ENCODE measurements at regions not wholly inside any gene's neighbourhood (a gene's known extent, or its start where the extent isn't known, plus 50 kb on each side); places are given as distances from the start of the nearest gene placed in this dataset.

DNA sequence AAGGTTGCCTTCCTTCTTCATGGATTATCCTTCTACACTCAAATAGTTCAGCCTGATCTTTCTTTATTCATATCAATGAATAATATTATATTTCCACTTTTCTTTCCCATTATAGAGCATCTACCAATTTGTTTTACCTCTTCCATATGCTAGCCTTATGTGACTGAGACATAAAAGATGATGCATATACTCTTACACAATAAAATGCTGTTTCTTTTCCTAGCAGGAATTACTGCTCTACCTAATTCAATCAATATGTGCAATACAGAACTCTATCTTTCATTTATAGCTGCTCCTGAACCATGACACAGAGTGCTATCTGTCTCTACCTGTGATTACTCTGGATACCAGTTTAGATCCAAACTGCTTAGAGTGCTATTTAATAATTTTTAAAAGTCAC, 2334.0 kb downstream of the PCDH7 start:
- no peak overlapping the region for H3K9ac ChIP-seq (ENCODE audit: extremely low read depth, insufficient read length, low read length)
- H3K4ac ChIP-seq (ENCODE audit: low read depth, low read length), result no peak overlapping the region
- no peak for DNase-seq
- H2BK120ac ChIP-seq (ENCODE audit: low read depth, low read length, poor library complexity, severe bottlenecking), result no peak overlapping the region
- H3T11ph ChIP-seq (ENCODE audit: low read length), result no peak overlapping the region
- H3K79me1 ChIP-seq (ENCODE audit: insufficient read depth, low read depth, low read length, poor library complexity, severe bottlenecking), result no peaks in the 10 kb centered on the region
- no peak overlapping the region for H2BK20ac ChIP-seq (ENCODE audit: low read depth, low read length, poor library complexity, severe bottlenecking)
- no peaks in the 10 kb centered on the region for H3K9me3 Mint-ChIP-seq
- H3K23ac ChIP-seq (ENCODE audit: insufficient read length, low read depth, low read length), result no peak overlapping the region
- H4K8ac ChIP-seq (replicated peaks; ENCODE audit: insufficient read length, low read depth, low read length), result no peak overlapping the region
- no peaks in the 10 kb centered on the region for H3K27me3 ChIP-seq (ENCODE audit: insufficient read depth, low read length)
- H2AK5ac ChIP-seq (ENCODE audit: insufficient read length, low read length), result no peak overlapping the region
- H3K27ac Mint-ChIP-seq, result no peak overlapping the region
- no peak overlapping the region for H2AFZ ChIP-seq (ENCODE audit: low read length)
- H3K4me2 ChIP-seq (ENCODE audit: insufficient read depth, insufficient read length, low read length), result no peak overlapping the region
- H3K27ac ChIP-seq (ENCODE audit: insufficient read length, low read depth, low read length), result no peak overlapping the region
- no peaks in the 10 kb centered on the region for H3K36me3 Mint-ChIP-seq (ENCODE audit: insufficient read depth in 1 of 3, low read depth in 3 of 3)
- peaks cover 2 to 5% of the 10 kb centered on the region in 2 experiments; a peak in 3 of 4 replicates for H3K4me1 Mint-ChIP-seq
- no peak overlapping the region for H3K56ac ChIP-seq (ENCODE audit: insufficient read length, low read depth, low read length)
- H3K4me3 Mint-ChIP-seq, result no peak overlapping the region
- H3K9me3 ChIP-seq (ENCODE audit: control insufficient read depth, low read depth, low read length), result no peaks in the 10 kb centered on the region
- no peaks in the 10 kb centered on the region for H3K27me3 Mint-ChIP-seq (ENCODE audit: low read depth)
- H2BK15ac ChIP-seq (ENCODE audit: low read depth, low read length), result no peak overlapping the region
- TF ChIP-seq, protein P1, sequence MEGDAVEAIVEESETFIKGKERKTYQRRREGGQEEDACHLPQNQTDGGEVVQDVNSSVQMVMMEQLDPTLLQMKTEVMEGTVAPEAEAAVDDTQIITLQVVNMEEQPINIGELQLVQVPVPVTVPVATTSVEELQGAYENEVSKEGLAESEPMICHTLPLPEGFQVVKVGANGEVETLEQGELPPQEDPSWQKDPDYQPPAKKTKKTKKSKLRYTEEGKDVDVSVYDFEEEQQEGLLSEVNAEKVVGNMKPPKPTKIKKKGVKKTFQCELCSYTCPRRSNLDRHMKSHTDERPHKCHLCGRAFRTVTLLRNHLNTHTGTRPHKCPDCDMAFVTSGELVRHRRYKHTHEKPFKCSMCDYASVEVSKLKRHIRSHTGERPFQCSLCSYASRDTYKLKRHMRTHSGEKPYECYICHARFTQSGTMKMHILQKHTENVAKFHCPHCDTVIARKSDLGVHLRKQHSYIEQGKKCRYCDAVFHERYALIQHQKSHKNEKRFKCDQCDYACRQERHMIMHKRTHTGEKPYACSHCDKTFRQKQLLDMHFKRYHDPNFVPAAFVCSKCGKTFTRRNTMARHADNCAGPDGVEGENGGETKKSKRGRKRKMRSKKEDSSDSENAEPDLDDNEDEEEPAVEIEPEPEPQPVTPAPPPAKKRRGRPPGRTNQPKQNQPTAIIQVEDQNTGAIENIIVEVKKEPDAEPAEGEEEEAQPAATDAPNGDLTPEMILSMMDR (conservative IDR thresholded peaks at IDR 0.05), result no peak
- no peak overlapping the region for H4K91ac ChIP-seq (ENCODE audit: insufficient read length, low read depth, low read length)
- no peak overlapping the region for H3K14ac ChIP-seq (ENCODE audit: insufficient read depth, low read length)
- no peaks in the 10 kb centered on the region for H3K23me2 ChIP-seq (ENCODE audit: insufficient read length, low read depth, low read length, poor library complexity, severe bottlenecking)
- H3K79me2 ChIP-seq (ENCODE audit: insufficient read depth, low read length), result no peaks in the 10 kb centered on the region
- H3K18ac ChIP-seq (ENCODE audit: insufficient read length, low read depth, low read length), result no peak overlapping the region
- no peak overlapping the region for H4K5ac ChIP-seq (ENCODE audit: insufficient read length, low read depth, low read length)
- no peaks in the 10 kb centered on the region for H4K20me1 ChIP-seq (ENCODE audit: control insufficient read depth, insufficient read depth, insufficient read length)
- H2BK12ac ChIP-seq (ENCODE audit: insufficient read length, low read depth, low read length), result no peak overlapping the region
- H2BK5ac ChIP-seq (ENCODE audit: insufficient read length, low read length), result no peak overlapping the region
- H3K4me1 ChIP-seq (ENCODE audit: insufficient read depth, low read length), result no peaks in the 10 kb centered on the region; the same call in 1 of the 2 replicates

Data from H9 (cell line).